Right hindlimb (tissue), 1 donor: ENCODE measurements at regions not wholly inside any gene's neighbourhood (a gene's known extent, or its start where the extent isn't known, plus 50 kb on each side); places are given as distances from the start of the nearest gene placed in this dataset.

Experiments
- DNase-seq: peaks from one replicate; pipeline ENCODE4 v3.0.0-alpha.2; 2018

- DNase-seq = no peak
These were observed 52.1 kb upstream of the PITX1 start for GRCh38 chr5:135085936-135086725.

- DNase-seq = no peak
These were observed 51.3 kb upstream of the PITX1 start for GRCh38 chr5:135085133-135085935.
